ENCODE measurements at regions not wholly inside any gene's neighbourhood (a gene's known extent, or its start where the extent isn't known, plus 50 kb on each side); places are given as distances from the start of the nearest gene placed in this dataset.

DNA sequence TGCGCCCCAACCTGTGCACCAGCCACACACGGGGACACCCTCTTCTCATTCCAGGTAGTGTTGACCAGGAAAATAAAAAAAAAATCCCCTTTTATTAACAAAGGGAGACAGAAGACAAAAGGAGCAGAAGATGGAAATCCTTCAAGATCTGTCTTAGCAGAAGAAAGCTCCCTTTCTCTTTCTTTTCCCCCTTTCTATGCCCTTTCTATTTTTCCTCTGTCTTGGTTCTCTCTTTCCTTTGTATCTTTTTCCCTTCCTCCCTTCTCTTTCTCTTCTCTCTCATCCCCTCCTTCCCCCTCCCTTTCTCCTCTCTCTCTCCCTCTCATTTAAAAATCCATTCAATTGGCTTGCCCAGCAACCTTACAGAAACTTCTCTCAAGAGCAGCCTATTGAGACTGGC is 254.1 kb upstream of the ZFHX3 start:
- DNase-seq (no peak), ATAC-seq (no peak)
- TF ChIP-seq, protein P1, sequence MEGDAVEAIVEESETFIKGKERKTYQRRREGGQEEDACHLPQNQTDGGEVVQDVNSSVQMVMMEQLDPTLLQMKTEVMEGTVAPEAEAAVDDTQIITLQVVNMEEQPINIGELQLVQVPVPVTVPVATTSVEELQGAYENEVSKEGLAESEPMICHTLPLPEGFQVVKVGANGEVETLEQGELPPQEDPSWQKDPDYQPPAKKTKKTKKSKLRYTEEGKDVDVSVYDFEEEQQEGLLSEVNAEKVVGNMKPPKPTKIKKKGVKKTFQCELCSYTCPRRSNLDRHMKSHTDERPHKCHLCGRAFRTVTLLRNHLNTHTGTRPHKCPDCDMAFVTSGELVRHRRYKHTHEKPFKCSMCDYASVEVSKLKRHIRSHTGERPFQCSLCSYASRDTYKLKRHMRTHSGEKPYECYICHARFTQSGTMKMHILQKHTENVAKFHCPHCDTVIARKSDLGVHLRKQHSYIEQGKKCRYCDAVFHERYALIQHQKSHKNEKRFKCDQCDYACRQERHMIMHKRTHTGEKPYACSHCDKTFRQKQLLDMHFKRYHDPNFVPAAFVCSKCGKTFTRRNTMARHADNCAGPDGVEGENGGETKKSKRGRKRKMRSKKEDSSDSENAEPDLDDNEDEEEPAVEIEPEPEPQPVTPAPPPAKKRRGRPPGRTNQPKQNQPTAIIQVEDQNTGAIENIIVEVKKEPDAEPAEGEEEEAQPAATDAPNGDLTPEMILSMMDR (IDR thresholded peaks at IDR 0.05) = no peak
- intact Hi-C loops (cut with DNase I) = no loop called here
- no peak overlapping the region for H3K27ac ChIP-seq
- H3K9me3 ChIP-seq = no peaks in the 10 kb centered on the region
- H3K27me3 ChIP-seq = no peaks in the 10 kb centered on the region
- H3K36me3 ChIP-seq = no peaks in the 10 kb centered on the region
- no peak overlapping the region for H3K4me3 ChIP-seq
- no peaks in the 10 kb centered on the region for H3K4me1 ChIP-seq

DNA sequence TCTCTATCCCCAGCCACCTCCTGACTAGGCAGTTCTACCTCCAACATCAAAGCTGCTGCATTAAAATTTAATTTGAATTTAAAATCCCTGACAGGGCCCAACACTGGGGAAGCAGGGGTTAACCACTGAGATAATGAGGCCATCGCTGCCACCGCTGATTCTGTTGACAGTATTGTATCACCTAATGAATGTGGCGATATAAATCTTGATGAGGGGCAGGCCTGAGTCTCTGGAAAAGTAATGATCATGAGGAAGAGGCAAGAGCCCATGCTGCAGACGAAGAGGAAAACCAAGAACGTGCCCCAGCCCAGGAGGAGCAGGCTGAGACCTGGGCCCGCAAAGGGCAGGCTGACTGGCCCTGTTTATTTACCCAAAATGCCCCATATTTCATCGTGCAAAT is 251.4 kb upstream of the ZFHX3 start:
- no peaks in the 10 kb centered on the region for H3K27me3 ChIP-seq
- H3K4me1 ChIP-seq = no peaks in the 10 kb centered on the region
- no peak overlapping the region for H3K27ac ChIP-seq
- TF ChIP-seq, protein P1 (IDR thresholded peaks at IDR 0.05) = no peak
- H3K4me3 ChIP-seq = no peak overlapping the region
- ATAC-seq = no peak
- intact Hi-C loops (cut with DNase I) = no loop called here
- H3K36me3 ChIP-seq = no peaks in the 10 kb centered on the region
- no peak for DNase-seq
- no peaks in the 10 kb centered on the region for H3K9me3 ChIP-seq

DNA sequence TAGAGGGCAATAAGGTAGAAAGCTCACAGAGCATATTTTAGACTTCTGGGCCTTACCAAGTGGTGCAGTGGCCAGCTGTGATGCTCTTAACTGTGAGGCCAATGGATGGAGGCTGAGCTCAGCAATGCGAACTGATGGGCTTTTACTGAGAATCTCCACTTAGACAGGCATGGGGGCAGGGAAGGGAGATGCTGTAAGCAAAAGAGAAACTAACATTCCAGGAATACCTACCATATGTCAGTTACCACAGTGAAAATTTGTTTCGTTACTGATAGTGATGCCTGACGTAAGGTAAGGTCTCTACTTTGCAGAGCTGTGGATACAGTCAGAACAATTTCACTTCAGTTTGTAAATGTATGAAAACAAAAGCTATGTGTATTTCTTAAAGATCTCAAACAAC is 250.6 kb upstream of the ZFHX3 start:
- no peaks in the 10 kb centered on the region for H3K4me1 ChIP-seq
- H3K27ac ChIP-seq = no peak overlapping the region
- TF ChIP-seq, protein P1 (IDR thresholded peaks at IDR 0.05) = no peak
- no peak overlapping the region for H3K4me3 ChIP-seq
- ATAC-seq = no peak
- intact Hi-C loops (cut with DNase I) = no loop called here
- no peak for DNase-seq
- H3K36me3 ChIP-seq = no peaks in the 10 kb centered on the region
- no peaks in the 10 kb centered on the region for H3K27me3 ChIP-seq
- no peaks in the 10 kb centered on the region for H3K9me3 ChIP-seq

DNA sequence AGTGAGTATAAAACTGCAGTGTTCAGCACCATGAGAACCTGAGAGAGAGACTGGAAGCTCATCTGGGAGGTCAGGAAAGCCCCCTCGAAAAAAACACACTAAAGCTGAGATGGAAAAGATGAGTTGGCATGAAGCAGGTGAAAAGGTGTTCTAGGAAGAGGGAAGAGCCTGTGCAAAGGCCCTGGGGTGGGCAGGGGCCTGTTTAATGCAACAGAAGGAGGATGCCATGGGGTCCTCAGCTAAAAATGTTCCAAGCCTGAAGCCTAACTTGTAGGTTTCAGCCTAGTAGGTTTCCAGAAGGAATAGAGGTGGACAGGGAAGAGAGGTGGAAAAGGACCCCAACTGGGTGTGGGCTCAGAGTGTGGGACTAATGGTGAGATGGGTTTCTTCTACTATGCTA is 242.3 kb upstream of the ZFHX3 start:
- Histone ChIP-seq H3K36me3 (no peaks in the 10 kb centered on the region), H3K4me3 (no peak overlapping the region), H3K9me3 (no peaks in the 10 kb centered on the region), H3K27ac (no peak overlapping the region), H3K4me1 (no peaks in the 10 kb centered on the region), H3K27me3 (no peaks in the 10 kb centered on the region)
- TF ChIP-seq, protein P1 (IDR thresholded peaks at IDR 0.05) = no peak
- ATAC-seq (no peak), DNase-seq (no peak)
- intact Hi-C loops (cut with DNase I) = no loop called here

DNA sequence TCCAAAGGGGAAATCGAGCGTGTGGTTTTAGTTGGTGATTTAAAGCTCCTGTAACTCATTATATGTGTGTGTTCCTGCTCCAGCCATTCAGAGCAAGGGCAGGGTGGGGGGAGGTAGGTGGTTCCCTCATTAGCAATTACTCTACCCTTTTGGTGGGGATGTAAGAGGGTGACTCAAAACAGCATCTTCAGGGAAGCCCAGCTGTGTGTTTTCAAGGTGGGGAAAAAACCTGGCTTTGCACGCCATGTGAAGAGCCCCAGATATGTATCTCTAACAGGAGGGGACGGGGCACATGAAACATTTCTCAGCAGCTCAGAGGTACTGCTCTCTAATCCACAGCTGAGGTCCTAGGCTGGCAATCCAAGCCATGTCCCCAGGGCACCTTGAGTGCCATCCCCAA is 241.3 kb upstream of the ZFHX3 start:
- no peak for ATAC-seq
- H3K27me3 ChIP-seq = no peaks in the 10 kb centered on the region
- no peaks in the 10 kb centered on the region for H3K9me3 ChIP-seq
- no peaks in the 10 kb centered on the region for H3K36me3 ChIP-seq
- no peak for DNase-seq
- no peaks in the 10 kb centered on the region for H3K4me1 ChIP-seq
- intact Hi-C loops (cut with DNase I) = no loop called here
- H3K4me3 ChIP-seq = no peak overlapping the region
- H3K27ac ChIP-seq = no peak overlapping the region
- TF ChIP-seq, protein P1 (IDR thresholded peaks at IDR 0.05) = no peak

DNA sequence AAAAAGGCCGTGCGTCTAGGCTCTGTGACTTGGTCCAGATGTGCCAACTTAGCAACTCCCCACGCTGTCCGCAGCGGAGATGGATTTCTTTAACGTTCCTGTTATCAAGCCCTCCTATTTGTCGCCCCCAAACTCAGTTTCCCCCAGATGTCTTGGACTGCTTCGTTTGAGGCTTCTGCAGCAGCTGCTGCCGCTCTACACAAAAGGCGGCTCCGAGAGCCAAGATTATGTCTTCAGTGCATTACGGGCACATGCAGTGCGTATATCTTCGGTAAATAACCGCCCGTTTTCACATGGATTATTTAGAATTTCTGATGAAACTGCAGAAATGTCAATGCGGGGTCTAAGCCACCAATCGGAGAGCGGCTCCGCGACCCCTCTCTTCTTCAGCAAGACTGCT is 240.6 kb upstream of the ZFHX3 start:
- H3K27me3 ChIP-seq = no peaks in the 10 kb centered on the region
- H3K4me3 ChIP-seq = no peak overlapping the region
- no peak for DNase-seq
- TF ChIP-seq, protein P1 (IDR thresholded peaks at IDR 0.05) = no peak
- H3K27ac ChIP-seq = no peak overlapping the region
- no peaks in the 10 kb centered on the region for H3K4me1 ChIP-seq
- no peak for ATAC-seq
- H3K9me3 ChIP-seq = no peaks in the 10 kb centered on the region
- no peaks in the 10 kb centered on the region for H3K36me3 ChIP-seq
- intact Hi-C loops (cut with DNase I) = no loop called here
